MM.1S (cell line): ENCODE measurements at regions not wholly inside any gene's neighbourhood (a gene's known extent, or its start where the extent isn't known, plus 50 kb on each side); places are given as distances from the start of the nearest gene placed in this dataset.

Experiments
- EZH2 ChIP-seq: fragments of 300-600 bp; sonication (generic); optimal IDR thresholded peaks from 2 replicates; pipeline ENCODE3; 2017; ENCODE audit warnings: low read depth, mild to moderate bottlenecking, antibody characterized with exemption, low read length, mixed read lengths
- TF ChIP-seq, protein P1 (sequence below): fragments of 300-600 bp; sonication (generic); IDR thresholded peaks from 2 replicates; pipeline ENCODE4 v1.5.1; 2016; ENCODE audit warnings: antibody characterized with exemption, low read length, mixed read lengths

- TF ChIP-seq, protein P1, sequence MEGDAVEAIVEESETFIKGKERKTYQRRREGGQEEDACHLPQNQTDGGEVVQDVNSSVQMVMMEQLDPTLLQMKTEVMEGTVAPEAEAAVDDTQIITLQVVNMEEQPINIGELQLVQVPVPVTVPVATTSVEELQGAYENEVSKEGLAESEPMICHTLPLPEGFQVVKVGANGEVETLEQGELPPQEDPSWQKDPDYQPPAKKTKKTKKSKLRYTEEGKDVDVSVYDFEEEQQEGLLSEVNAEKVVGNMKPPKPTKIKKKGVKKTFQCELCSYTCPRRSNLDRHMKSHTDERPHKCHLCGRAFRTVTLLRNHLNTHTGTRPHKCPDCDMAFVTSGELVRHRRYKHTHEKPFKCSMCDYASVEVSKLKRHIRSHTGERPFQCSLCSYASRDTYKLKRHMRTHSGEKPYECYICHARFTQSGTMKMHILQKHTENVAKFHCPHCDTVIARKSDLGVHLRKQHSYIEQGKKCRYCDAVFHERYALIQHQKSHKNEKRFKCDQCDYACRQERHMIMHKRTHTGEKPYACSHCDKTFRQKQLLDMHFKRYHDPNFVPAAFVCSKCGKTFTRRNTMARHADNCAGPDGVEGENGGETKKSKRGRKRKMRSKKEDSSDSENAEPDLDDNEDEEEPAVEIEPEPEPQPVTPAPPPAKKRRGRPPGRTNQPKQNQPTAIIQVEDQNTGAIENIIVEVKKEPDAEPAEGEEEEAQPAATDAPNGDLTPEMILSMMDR, result no peak; the same call in 1 of the 2 replicates
- TF ChIP-seq EZH2, result no peak
Measured at GRCh38 chr17:37820313-37820994, 75.6 kb upstream of the HNF1B start.
